Loucy (cell line): ENCODE measurements at regions not wholly inside any gene's neighbourhood (a gene's known extent, or its start where the extent isn't known, plus 50 kb on each side); places are given as distances from the start of the nearest gene placed in this dataset.

Experiments
- H2AFZ ChIP-seq: fragments of 200-600 bp; sonication (generic); 2 replicates; pipeline ENCODE4 v1.6.0; 2016; ENCODE audit warnings: antibody characterized with exemption, mild to moderate bottlenecking, low read length, moderate library complexity
- H3F3A ChIP-seq: fragments of 200-600 bp; 2 replicates; pipeline ENCODE4 v1.6.0; 2016; ENCODE audit warnings: antibody characterized with exemption, low read depth, mild to moderate bottlenecking
- H3K27me3 ChIP-seq: fragments of 200-600 bp; sonication (generic); 2 replicates; pipeline ENCODE4 v1.6.1; 2014; ENCODE audit warnings: low read length, mild to moderate bottlenecking; ENCODE audit not compliant: insufficient read depth, poor library complexity, severe bottlenecking
- H3K36me3 ChIP-seq: fragments of 200-600 bp; sonication (generic); 2 replicates; pipeline ENCODE4 v1.6.1; 2016; ENCODE audit warnings: low read length; ENCODE audit not compliant: insufficient read depth
- H3K4me1 ChIP-seq: fragments of 200-600 bp; sonication (generic); 2 replicates; pipeline ENCODE4 v1.5.1; 2014; ENCODE audit warnings: low read length, mild to moderate bottlenecking; ENCODE audit not compliant: insufficient read depth, poor library complexity, severe bottlenecking
- H3K4me2 ChIP-seq: fragments of 200-600 bp; sonication (generic); 2 replicates; pipeline ENCODE4 v1.6.0; 2014; ENCODE audit warnings: antibody characterized with exemption, low read length, low read depth, mild to moderate bottlenecking; ENCODE audit not compliant: poor library complexity, severe bottlenecking
- H3K4me3 ChIP-seq: fragments of 200-600 bp; sonication (generic); 2 replicates; pipeline ENCODE4 v1.5.1; 2014; ENCODE audit warnings: low read length, mild to moderate bottlenecking, mixed read lengths; ENCODE audit not compliant: poor library complexity, severe bottlenecking
- H3K79me2 ChIP-seq: fragments of 200-600 bp; sonication (generic); 2 replicates; pipeline ENCODE4 v1.6.1; 2014; ENCODE audit warnings: low read length; ENCODE audit not compliant: insufficient read depth
- H3K9ac ChIP-seq: fragments of 200-600 bp; sonication (generic); 2 replicates; pipeline ENCODE4 v1.6.0; 2014; ENCODE audit warnings: mild to moderate bottlenecking, low read depth, low read length, moderate library complexity; ENCODE audit not compliant: poor library complexity, severe bottlenecking
- H3K9me2 ChIP-seq: fragments of 200-600 bp; sonication (generic); replicated peaks from 2 replicates; pipeline ENCODE4 v1.6.1; 2016; ENCODE audit warnings: low read depth, low read length, mixed read lengths
- H3K9me3 ChIP-seq: fragments of 200-600 bp; sonication (generic); 2 replicates; pipeline ENCODE4 v1.6.1; 2014; ENCODE audit warnings: mild to moderate bottlenecking, antibody characterized with exemption, low read length, low read depth; ENCODE audit not compliant: insufficient read depth
- H4K20me1 ChIP-seq: fragments of 200-600 bp; sonication (generic); 2 replicates; pipeline ENCODE4 v1.6.0; 2014; ENCODE audit warnings: antibody characterized with exemption, low read length, mild to moderate bottlenecking; ENCODE audit not compliant: insufficient read depth, poor library complexity, severe bottlenecking
- CTCF ChIP-seq: fragments of 200-600 bp; sonication (generic); conservative IDR thresholded peaks from 2 replicates; pipeline ENCODE4 v1.5.1; 2014; ENCODE audit warnings: mild to moderate bottlenecking, antibody characterized with exemption, low read length
- EZH2phosphoT487 ChIP-seq: fragments of 200-600 bp; IDR thresholded peaks from 2 replicates; pipeline ENCODE4 v1.6.1; 2018; ENCODE audit warnings: antibody characterized with exemption, mild to moderate bottlenecking, moderate library complexity, borderline replicate concordance

GRCh38 chr13:76127922-76128321 is 491.8 kb downstream of the LMO7 start:
- TF ChIP-seq EZH2phosphoT487, result no peak
- no peak for TF ChIP-seq CTCF
- H3K79me2 ChIP-seq, result no peaks in the 10 kb centered on the region
- H3K9me3 ChIP-seq, result no peaks in the 10 kb centered on the region; the same call in 1 of the 2 replicates

GRCh38 chr13:76123548-76123947 is 487.4 kb downstream of the LMO7 start:
- Histone ChIP-seq H3K27me3 (no peaks in the 10 kb centered on the region), H4K20me1 (no peaks in the 10 kb centered on the region), H3K4me2 (no peak overlapping the region), H3K4me3 (no peak overlapping the region), H3K79me2 (no peaks in the 10 kb centered on the region), H2AFZ (no peak overlapping the region), H3K36me3 (no peaks in the 10 kb centered on the region), H3K9me3 (no peaks in the 10 kb centered on the region; the same call in 1 of the 2 replicates), H3K4me1 (no peaks in the 10 kb centered on the region), H3F3A (no peaks in the 10 kb centered on the region), H3K9me2 (no peaks in the 10 kb centered on the region), H3K9ac (no peak overlapping the region)
- TF ChIP-seq CTCF, result no peak
- TF ChIP-seq EZH2phosphoT487, result no peak

More at GRCh38 chr13:76127922-76128321, 491.8 kb downstream of the LMO7 start:
- no peak overlapping the region for H2AFZ ChIP-seq
- no peak overlapping the region for H3K4me2 ChIP-seq
- no peaks in the 10 kb centered on the region for H3K4me1 ChIP-seq
- H4K20me1 ChIP-seq, result no peaks in the 10 kb centered on the region
- H3K36me3 ChIP-seq, result no peaks in the 10 kb centered on the region
- no peak overlapping the region for H3K4me3 ChIP-seq
- no peaks in the 10 kb centered on the region for H3K27me3 ChIP-seq
- no peaks in the 10 kb centered on the region for H3K9me2 ChIP-seq
- H3F3A ChIP-seq, result no peaks in the 10 kb centered on the region
- no peak overlapping the region for H3K9ac ChIP-seq

GRCh38 chr13:76116751-76117360 is 480.7 kb downstream of the LMO7 start:
- Histone ChIP-seq H2AFZ (no peak overlapping the region), H3K4me2 (no peak overlapping the region), H3K4me1 (no peaks in the 10 kb centered on the region), H3K27me3 (no peaks in the 10 kb centered on the region), H3F3A (no peaks in the 10 kb centered on the region), H3K36me3 (no peaks in the 10 kb centered on the region), H3K9ac (no peak overlapping the region), H4K20me1 (no peaks in the 10 kb centered on the region), H3K9me3 (no peaks in the 10 kb centered on the region), H3K4me3 (no peak overlapping the region), H3K9me2 (no peaks in the 10 kb centered on the region), H3K79me2 (no peaks in the 10 kb centered on the region)
- TF ChIP-seq EZH2phosphoT487, result no peak
- TF ChIP-seq CTCF, result no peak
